GM23338 (cell line): ENCODE measurements at regions not wholly inside any gene's neighbourhood (a gene's known extent, or its start where the extent isn't known, plus 50 kb on each side); places are given as distances from the start of the nearest gene placed in this dataset.
A peak's percentile ranks its signal among the peaks of the same experiment; 100 is the strongest.

ENCODE experiments used
- ATAC-seq: fragments of 200-7000 bp; cut with Tn5 transposase; 3 replicates; pipeline ENCODE4 v1.9.1; 2020
- DNase-seq: peaks from one replicate; pipeline ENCODE4 v3.0.0-alpha.2; 2015; ENCODE audit warnings: low spot score
- H2AFZ ChIP-seq: fragments of 200-600 bp; sonication (generic); 2 replicates; pipeline ENCODE4 v1.8.0; 2016; ENCODE audit warnings: antibody characterized with exemption, mild to moderate bottlenecking, moderate library complexity
- H3F3A ChIP-seq: fragments of 200-600 bp; sonication (generic); replicated peaks from 2 replicates; pipeline ENCODE4 v1.8.0; 2017; ENCODE audit warnings: antibody characterized with exemption, mixed run types, low read depth
- H3K27ac ChIP-seq: fragments of 200-600 bp; sonication (generic); 2 replicates; pipeline ENCODE4 v1.6.1; 2016; ENCODE audit warnings: low read depth
- H3K27me3 ChIP-seq: fragments of 200-600 bp; sonication (generic); 2 replicates; pipeline ENCODE4 v1.8.0; 2016; ENCODE audit warnings: mild to moderate bottlenecking, mixed run types, moderate library complexity; ENCODE audit not compliant: insufficient read depth
- H3K36me3 ChIP-seq: fragments of 200-600 bp; sonication (generic); 2 replicates; pipeline ENCODE4 v1.8.0; 2016; ENCODE audit warnings: mild to moderate bottlenecking; ENCODE audit not compliant: insufficient read depth
- H3K4me1 ChIP-seq: fragments of 200-600 bp; sonication (generic); 2 replicates; pipeline ENCODE4 v1.8.0; 2016; ENCODE audit warnings: mild to moderate bottlenecking, moderate library complexity; ENCODE audit not compliant: insufficient read depth
- H3K4me2 ChIP-seq: fragments of 200-600 bp; sonication (generic); 2 replicates; pipeline ENCODE4 v1.7.1; 2017; ENCODE audit warnings: mixed run types
- H3K4me3 ChIP-seq: fragments of 200-600 bp; sonication (generic); 2 replicates; pipeline ENCODE4 v1.6.1; 2016; ENCODE audit warnings: mixed run types
- H3K79me2 ChIP-seq: fragments of 200-600 bp; sonication (generic); replicated peaks from 2 replicates; pipeline ENCODE4 v1.8.0; 2017; ENCODE audit warnings: mild to moderate bottlenecking; ENCODE audit not compliant: insufficient read depth
- H3K9me2 ChIP-seq: fragments of 200-600 bp; sonication (generic); 2 replicates; pipeline ENCODE4 v1.8.0; 2017; ENCODE audit not compliant: insufficient read depth
- H4K20me1 ChIP-seq: fragments of 200-600 bp; sonication (generic); replicated peaks from 2 replicates; pipeline ENCODE4 v1.8.0; 2017; ENCODE audit warnings: mild to moderate bottlenecking; ENCODE audit not compliant: insufficient read depth
- H3K27ac Mint-ChIP-seq: 2 replicates; pipeline ENCODE4 v1.8.0; 2020; ENCODE audit warnings: inconsistent platforms, mild to moderate bottlenecking, moderate library complexity, mixed read lengths
- H3K27me3 Mint-ChIP-seq: 3 replicates; pipeline ENCODE4 v1.8.0; 2022; ENCODE audit warnings: low read depth, mild to moderate bottlenecking, moderate library complexity, mixed read lengths, inconsistent platforms; ENCODE audit not compliant: insufficient read depth, poor library complexity
- H3K36me3 Mint-ChIP-seq: 3 replicates; pipeline ENCODE4 v1.8.0; 2021; ENCODE audit warnings: low read depth, mild to moderate bottlenecking, inconsistent platforms, moderate library complexity, mixed read lengths
- H3K4me1 Mint-ChIP-seq: 3 replicates; pipeline ENCODE4 v1.8.0; 2020; ENCODE audit warnings: mild to moderate bottlenecking, inconsistent platforms, mixed read lengths
- H3K4me3 Mint-ChIP-seq: 3 replicates; pipeline ENCODE4 v1.8.0; 2021; ENCODE audit warnings: moderate library complexity, mild to moderate bottlenecking, inconsistent platforms, mixed read lengths
- H3K9me3 Mint-ChIP-seq: 3 replicates; pipeline ENCODE4 v1.8.0; 2020; ENCODE audit warnings: moderate library complexity, mild to moderate bottlenecking, inconsistent platforms, mixed read lengths
- CREB1 ChIP-seq: fragments of 250-450 bp; sonication (Bioruptor Pico); IDR thresholded peaks from 2 replicates; pipeline ENCODE4 v1.5.0; 2020; ENCODE audit warnings: low read depth, mild to moderate bottlenecking, moderate library complexity
- ETS1 ChIP-seq: IDR thresholded peaks from 2 replicates; pipeline ENCODE4 v1.6.1; 2016; ENCODE audit warnings: antibody characterized with exemption
- EZH2 ChIP-seq: fragments of 200-600 bp; sonication (generic); IDR thresholded peaks from one replicate; pipeline ENCODE4 v1.8.0; 2017; ENCODE audit warnings: antibody characterized with exemption, mild to moderate bottlenecking, low read depth; ENCODE audit not compliant: unreplicated experiment
- EZH2phosphoT487 ChIP-seq: fragments of 200-600 bp; sonication (generic); IDR thresholded peaks from one replicate; pipeline ENCODE4 v1.8.1; 2018; ENCODE audit warnings: antibody characterized with exemption; ENCODE audit not compliant: unreplicated experiment
- JUNB ChIP-seq: IDR thresholded peaks from one replicate; pipeline ENCODE4 v1.6.1; 2016; ENCODE audit warnings: antibody characterized with exemption; ENCODE audit not compliant: unreplicated experiment
- NANOG ChIP-seq: IDR thresholded peaks from 2 replicates; pipeline ENCODE4 v1.6.1; 2016; ENCODE audit warnings: antibody characterized with exemption, borderline replicate concordance
- POLR2AphosphoS5 ChIP-seq: IDR thresholded peaks from 2 replicates; pipeline ENCODE4 v1.6.1; 2016; ENCODE audit warnings: antibody characterized with exemption, low read depth
- REST ChIP-seq: IDR thresholded peaks from one replicate; pipeline ENCODE4 v1.6.1; 2018; ENCODE audit warnings: antibody characterized with exemption; ENCODE audit not compliant: unreplicated experiment
- STAT1 ChIP-seq: IDR thresholded peaks from one replicate; pipeline ENCODE4 v1.6.1; 2016; ENCODE audit warnings: antibody characterized with exemption; ENCODE audit not compliant: unreplicated experiment
- ZNF114 ChIP-seq: fragments of 250-450 bp; sonication (Bioruptor Pico); IDR thresholded peaks from 2 replicates; pipeline ENCODE4 v1.5.0; 2020; ENCODE audit warnings: mild to moderate bottlenecking, moderate library complexity
- ZNF331 ChIP-seq: fragments of 250-450 bp; sonication (Bioruptor Pico); IDR thresholded peaks from 2 replicates; pipeline ENCODE4 v1.5.0; 2020; ENCODE audit warnings: low read depth, mild to moderate bottlenecking, moderate library complexity
- TF ChIP-seq, protein P1 (sequence below), 2 experiments: fragments of 200-600 bp in 1 of 2; sonication (generic) in 1 of 2; conservative IDR thresholded peaks; 2 replicates each; pipeline versions ENCODE4 v1.5.1 to v1.6.1; 2016 to 2017; ENCODE audit warnings: antibody characterized with exemption in 2 of 2, low read depth in 2 of 2, mild to moderate bottlenecking in 2 of 2, moderate library complexity in 1 of 2
- TF ChIP-seq, protein P2 (sequence below): fragments of 250-450 bp; sonication (Bioruptor Pico); IDR thresholded peaks from 2 replicates; pipeline ENCODE4 v1.5.0; 2020; ENCODE audit warnings: mild to moderate bottlenecking, moderate library complexity

- Histone ChIP-seq H2AFZ (no peak overlapping the region), H3K79me2 (no peaks in the 10 kb centered on the region), H3K36me3 (no peaks in the 10 kb centered on the region), H3K4me2 (no peak overlapping the region), H3K4me3 (no peak overlapping the region), H4K20me1 (no peaks in the 10 kb centered on the region), H3K27ac (no peak overlapping the region), H3K4me1 (no peaks in the 10 kb centered on the region), H3K27me3 (no peaks in the 10 kb centered on the region), H3K9me2 (no peaks in the 10 kb centered on the region), H3F3A (no peaks in the 10 kb centered on the region)
- Mint-ChIP-seq H3K36me3 (no peaks in the 10 kb centered on the region), H3K27ac (peak overlapping the region; percentile 57; the same call in 1 of the 2 replicates), H3K4me1 (no peaks in the 10 kb centered on the region; the same call in 2 of the 3 replicates), H3K9me3 (no peaks in the 10 kb centered on the region; the same call in 2 of the 3 replicates), H3K27me3 (no peaks in the 10 kb centered on the region), H3K4me3 (no peak overlapping the region)
- TF ChIP-seq JUNB (no peak), EZH2phosphoT487 (no peak), ZNF331 (CRISPR knock-in tag) (no peak), POLR2AphosphoS5 (no peak), STAT1 (no peak), CREB1 (CRISPR knock-in tag) (no peak), NANOG (no peak), ETS1 (no peak), EZH2 (no peak), ZNF114 (CRISPR knock-in tag) (no peak), REST (no peak)
- TF ChIP-seq, protein P1, sequence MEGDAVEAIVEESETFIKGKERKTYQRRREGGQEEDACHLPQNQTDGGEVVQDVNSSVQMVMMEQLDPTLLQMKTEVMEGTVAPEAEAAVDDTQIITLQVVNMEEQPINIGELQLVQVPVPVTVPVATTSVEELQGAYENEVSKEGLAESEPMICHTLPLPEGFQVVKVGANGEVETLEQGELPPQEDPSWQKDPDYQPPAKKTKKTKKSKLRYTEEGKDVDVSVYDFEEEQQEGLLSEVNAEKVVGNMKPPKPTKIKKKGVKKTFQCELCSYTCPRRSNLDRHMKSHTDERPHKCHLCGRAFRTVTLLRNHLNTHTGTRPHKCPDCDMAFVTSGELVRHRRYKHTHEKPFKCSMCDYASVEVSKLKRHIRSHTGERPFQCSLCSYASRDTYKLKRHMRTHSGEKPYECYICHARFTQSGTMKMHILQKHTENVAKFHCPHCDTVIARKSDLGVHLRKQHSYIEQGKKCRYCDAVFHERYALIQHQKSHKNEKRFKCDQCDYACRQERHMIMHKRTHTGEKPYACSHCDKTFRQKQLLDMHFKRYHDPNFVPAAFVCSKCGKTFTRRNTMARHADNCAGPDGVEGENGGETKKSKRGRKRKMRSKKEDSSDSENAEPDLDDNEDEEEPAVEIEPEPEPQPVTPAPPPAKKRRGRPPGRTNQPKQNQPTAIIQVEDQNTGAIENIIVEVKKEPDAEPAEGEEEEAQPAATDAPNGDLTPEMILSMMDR (conservative IDR thresholded peaks at IDR 0.05; ENCODE audit: low read depth in 2 of 2), result no peak
- TF ChIP-seq, protein P2, sequence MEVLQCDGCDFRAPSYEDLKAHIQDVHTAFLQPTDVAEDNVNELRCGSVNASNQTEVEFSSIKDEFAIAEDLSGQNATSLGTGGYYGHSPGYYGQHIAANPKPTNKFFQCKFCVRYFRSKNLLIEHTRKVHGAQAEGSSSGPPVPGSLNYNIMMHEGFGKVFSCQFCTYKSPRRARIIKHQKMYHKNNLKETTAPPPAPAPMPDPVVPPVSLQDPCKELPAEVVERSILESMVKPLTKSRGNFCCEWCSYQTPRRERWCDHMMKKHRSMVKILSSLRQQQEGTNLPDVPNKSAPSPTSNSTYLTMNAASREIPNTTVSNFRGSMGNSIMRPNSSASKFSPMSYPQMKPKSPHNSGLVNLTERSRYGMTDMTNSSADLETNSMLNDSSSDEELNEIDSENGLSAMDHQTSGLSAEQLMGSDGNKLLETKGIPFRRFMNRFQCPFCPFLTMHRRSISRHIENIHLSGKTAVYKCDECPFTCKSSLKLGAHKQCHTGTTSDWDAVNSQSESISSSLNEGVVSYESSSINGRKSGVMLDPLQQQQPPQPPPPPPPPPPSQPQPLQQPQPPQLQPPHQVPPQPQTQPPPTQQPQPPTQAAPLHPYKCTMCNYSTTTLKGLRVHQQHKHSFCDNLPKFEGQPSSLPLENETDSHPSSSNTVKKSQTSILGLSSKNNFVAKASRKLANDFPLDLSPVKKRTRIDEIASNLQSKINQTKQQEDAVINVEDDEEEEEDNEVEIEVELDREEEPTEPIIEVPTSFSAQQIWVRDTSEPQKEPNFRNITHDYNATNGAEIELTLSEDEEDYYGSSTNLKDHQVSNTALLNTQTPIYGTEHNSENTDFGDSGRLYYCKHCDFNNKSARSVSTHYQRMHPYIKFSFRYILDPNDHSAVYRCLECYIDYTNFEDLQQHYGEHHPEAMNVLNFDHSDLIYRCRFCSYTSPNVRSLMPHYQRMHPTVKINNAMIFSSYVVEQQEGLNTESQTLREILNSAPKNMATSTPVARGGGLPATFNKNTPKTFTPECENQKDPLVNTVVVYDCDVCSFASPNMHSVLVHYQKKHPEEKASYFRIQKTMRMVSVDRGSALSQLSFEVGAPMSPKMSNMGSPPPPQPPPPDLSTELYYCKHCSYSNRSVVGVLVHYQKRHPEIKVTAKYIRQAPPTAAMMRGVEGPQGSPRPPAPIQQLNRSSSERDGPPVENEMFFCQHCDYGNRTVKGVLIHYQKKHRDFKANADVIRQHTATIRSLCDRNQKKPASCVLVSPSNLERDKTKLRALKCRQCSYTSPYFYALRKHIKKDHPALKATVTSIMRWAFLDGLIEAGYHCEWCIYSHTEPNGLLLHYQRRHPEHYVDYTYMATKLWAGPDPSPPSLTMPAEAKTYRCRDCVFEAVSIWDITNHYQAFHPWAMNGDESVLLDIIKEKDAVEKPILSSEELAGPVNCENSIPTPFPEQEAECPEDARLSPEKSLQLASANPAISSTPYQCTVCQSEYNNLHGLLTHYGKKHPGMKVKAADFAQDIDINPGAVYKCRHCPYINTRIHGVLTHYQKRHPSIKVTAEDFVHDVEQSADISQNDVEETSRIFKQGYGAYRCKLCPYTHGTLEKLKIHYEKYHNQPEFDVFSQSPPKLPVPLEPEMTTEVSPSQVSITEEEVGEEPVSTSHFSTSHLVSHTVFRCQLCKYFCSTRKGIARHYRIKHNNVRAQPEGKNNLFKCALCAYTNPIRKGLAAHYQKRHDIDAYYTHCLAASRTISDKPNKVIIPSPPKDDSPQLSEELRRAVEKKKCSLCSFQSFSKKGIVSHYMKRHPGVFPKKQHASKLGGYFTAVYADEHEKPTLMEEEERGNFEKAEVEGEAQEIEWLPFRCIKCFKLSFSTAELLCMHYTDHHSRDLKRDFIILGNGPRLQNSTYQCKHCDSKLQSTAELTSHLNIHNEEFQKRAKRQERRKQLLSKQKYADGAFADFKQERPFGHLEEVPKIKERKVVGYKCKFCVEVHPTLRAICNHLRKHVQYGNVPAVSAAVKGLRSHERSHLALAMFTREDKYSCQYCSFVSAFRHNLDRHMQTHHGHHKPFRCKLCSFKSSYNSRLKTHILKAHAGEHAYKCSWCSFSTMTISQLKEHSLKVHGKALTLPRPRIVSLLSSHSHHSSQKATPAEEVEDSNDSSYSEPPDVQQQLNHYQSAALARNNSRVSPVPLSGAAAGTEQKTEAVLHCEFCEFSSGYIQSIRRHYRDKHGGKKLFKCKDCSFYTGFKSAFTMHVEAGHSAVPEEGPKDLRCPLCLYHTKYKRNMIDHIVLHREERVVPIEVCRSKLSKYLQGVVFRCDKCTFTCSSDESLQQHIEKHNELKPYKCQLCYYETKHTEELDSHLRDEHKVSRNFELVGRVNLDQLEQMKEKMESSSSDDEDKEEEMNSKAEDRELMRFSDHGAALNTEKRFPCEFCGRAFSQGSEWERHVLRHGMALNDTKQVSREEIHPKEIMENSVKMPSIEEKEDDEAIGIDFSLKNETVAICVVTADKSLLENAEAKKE (CRISPR knock-in tag), result no peak
- no peak for ATAC-seq
- DNase-seq, result no peak
These were observed 135.9 kb upstream of the EOLA2 start for GRCh38 chrX:150074175-150074574.
